ENCODE measurements at regions not wholly inside any gene's neighbourhood (a gene's known extent, or its start where the extent isn't known, plus 50 kb on each side); places are given as distances from the start of the nearest gene placed in this dataset.
A peak's percentile ranks its signal among the peaks of the same experiment; 100 is the strongest.

- ATAC-seq, result no peak
Observed at GRCh38 chr11:134486704-134487103, 74.7 kb upstream of the B3GAT1 start.

GRCh38 chr11:134486106-134486505 lies 74.1 kb upstream of the B3GAT1 start:
- peak; percentile 18 for ATAC-seq

- no peak for ATAC-seq
Observed at GRCh38 chr11:134485316-134485715, 73.3 kb upstream of the B3GAT1 start.

GRCh38 chr11:134483857-134484256 lies 71.8 kb upstream of the B3GAT1 start:
- ATAC-seq, result no peak

- ATAC-seq, result no peak
Observed at GRCh38 chr11:134483291-134483690, 71.2 kb upstream of the B3GAT1 start.

- ATAC-seq, result no peak
Observed at GRCh38 chr11:134482865-134483264, 70.8 kb upstream of the B3GAT1 start.

GRCh38 chr11:134481933-134482527 lies 70.0 kb upstream of the B3GAT1 start:
- no peak for ATAC-seq

- ATAC-seq, result no peak
Observed at GRCh38 chr11:134481135-134481534, 69.1 kb upstream of the B3GAT1 start.

- no peak for ATAC-seq
Observed at GRCh38 chr11:134480136-134480712, 68.2 kb upstream of the B3GAT1 start.

- no peak for ATAC-seq
Observed at GRCh38 chr11:134479206-134480135, 67.4 kb upstream of the B3GAT1 start.

- no peak for ATAC-seq
Observed at GRCh38 chr11:134478611-134479010, 66.6 kb upstream of the B3GAT1 start.

- no peak for ATAC-seq
Observed at GRCh38 chr11:134478176-134478575, 66.1 kb upstream of the B3GAT1 start.

GRCh38 chr11:134477486-134477885 lies 65.4 kb upstream of the B3GAT1 start:
- ATAC-seq, result no peak

GRCh38 chr11:134476435-134477021 lies 64.5 kb upstream of the B3GAT1 start:
- ATAC-seq, result no peak

GRCh38 chr11:134475951-134476350 lies 63.9 kb upstream of the B3GAT1 start:
- ATAC-seq, result no peak

GRCh38 chr11:134474942-134475341 lies 62.9 kb upstream of the B3GAT1 start:
- ATAC-seq, result no peak

GRCh38 chr11:134474070-134474860 lies 62.2 kb upstream of the B3GAT1 start:
- ATAC-seq, result no peak

GRCh38 chr11:134471716-134472455 lies 59.8 kb upstream of the B3GAT1 start:
- ATAC-seq, result no peak

- ATAC-seq, result no peak
Observed at GRCh38 chr11:134471087-134471715, 59.2 kb upstream of the B3GAT1 start.

- no peak for ATAC-seq
Observed at GRCh38 chr11:134470238-134470637, 58.2 kb upstream of the B3GAT1 start.

- ATAC-seq, result no peak
Observed at GRCh38 chr11:134469627-134470026, 57.6 kb upstream of the B3GAT1 start.
